ENCODE measurements at regions not wholly inside any gene's neighbourhood (a gene's known extent, or its start where the extent isn't known, plus 50 kb on each side); places are given as distances from the start of the nearest gene placed in this dataset.

DNA sequence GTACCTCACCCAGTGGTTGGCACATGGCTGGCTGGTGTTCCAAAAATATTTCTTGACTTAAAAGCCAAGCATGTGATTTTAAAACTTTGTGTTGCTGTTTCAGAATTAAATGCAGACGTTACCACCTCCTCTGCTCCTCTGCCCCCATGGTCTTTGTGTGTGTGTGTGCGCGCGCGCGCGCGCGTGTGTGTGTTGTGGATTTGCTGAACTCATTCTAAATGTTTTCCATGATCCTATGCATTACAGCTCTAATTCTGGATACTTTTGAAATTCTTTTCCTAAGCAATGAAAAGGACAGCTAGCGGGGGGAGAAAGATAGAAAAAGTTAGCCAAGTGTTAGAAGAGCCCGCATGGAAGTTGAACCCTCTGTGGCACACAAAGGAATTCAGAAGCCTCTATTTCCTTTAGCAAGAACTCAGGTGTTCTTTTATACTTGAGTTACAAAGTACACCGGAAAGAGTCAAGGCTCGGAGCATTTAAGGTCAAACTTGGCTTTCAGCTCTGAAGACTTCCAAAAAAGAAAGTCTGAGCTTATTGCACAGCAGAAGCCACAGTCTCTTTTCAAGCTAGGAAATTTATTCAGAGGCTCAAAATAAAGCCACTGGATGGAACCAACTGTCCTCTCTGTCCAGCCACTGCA is 350.5 kb upstream of the TBL1XR1 start:
- no peak for TF ChIP-seq EP300 (IDR thresholded peaks at IDR 0.05)
- TF ChIP-seq, protein P1, sequence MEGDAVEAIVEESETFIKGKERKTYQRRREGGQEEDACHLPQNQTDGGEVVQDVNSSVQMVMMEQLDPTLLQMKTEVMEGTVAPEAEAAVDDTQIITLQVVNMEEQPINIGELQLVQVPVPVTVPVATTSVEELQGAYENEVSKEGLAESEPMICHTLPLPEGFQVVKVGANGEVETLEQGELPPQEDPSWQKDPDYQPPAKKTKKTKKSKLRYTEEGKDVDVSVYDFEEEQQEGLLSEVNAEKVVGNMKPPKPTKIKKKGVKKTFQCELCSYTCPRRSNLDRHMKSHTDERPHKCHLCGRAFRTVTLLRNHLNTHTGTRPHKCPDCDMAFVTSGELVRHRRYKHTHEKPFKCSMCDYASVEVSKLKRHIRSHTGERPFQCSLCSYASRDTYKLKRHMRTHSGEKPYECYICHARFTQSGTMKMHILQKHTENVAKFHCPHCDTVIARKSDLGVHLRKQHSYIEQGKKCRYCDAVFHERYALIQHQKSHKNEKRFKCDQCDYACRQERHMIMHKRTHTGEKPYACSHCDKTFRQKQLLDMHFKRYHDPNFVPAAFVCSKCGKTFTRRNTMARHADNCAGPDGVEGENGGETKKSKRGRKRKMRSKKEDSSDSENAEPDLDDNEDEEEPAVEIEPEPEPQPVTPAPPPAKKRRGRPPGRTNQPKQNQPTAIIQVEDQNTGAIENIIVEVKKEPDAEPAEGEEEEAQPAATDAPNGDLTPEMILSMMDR (IDR thresholded peaks at IDR 0.05), result no peak
- TF ChIP-seq POLR2AphosphoS5 (IDR thresholded peaks at IDR 0.05), result no peak
- TF ChIP-seq POLR2A (IDR thresholded peaks at IDR 0.05), result no peak
